ENCODE measurements at regions not wholly inside any gene's neighbourhood (a gene's known extent, or its start where the extent isn't known, plus 50 kb on each side); places are given as distances from the start of the nearest gene placed in this dataset.
"Not testable (repeated sequence)": the region's sequence is repeated elsewhere in the genome, so short reads cannot be mapped to it uniquely, and the experiment has no call there.

- DNase-seq (ENCODE audit: low spot score): no peak
Measured at GRCh38 chr12:88698471-88698870, 118.2 kb upstream of the KITLG start.

GRCh38 chr12:88693837-88694445, 113.7 kb upstream of the KITLG start:
- DNase-seq (ENCODE audit: low spot score): no peak

- no peak for DNase-seq (ENCODE audit: low spot score)
Measured at GRCh38 chr12:88691811-88692210, 111.5 kb upstream of the KITLG start.

- no peak for DNase-seq (ENCODE audit: low spot score)
Measured at GRCh38 chr12:88684610-88685009, 104.3 kb upstream of the KITLG start.

GRCh38 chr12:88684170-88684569, 103.9 kb upstream of the KITLG start:
- DNase-seq (ENCODE audit: low spot score): no peak

GRCh38 chr12:88683628-88684027, 103.4 kb upstream of the KITLG start:
- DNase-seq (ENCODE audit: low spot score): no peak

GRCh38 chr12:88681271-88681670, 101.0 kb upstream of the KITLG start:
- DNase-seq (ENCODE audit: low spot score): no peak

- no peak for DNase-seq (ENCODE audit: low spot score)
Measured at GRCh38 chr12:88677464-88677863, 97.2 kb upstream of the KITLG start.

- not testable (repeated sequence) for DNase-seq (ENCODE audit: low spot score)
Measured at GRCh38 chr12:88667615-88668014, 87.3 kb upstream of the KITLG start.

- no peak for DNase-seq (ENCODE audit: low spot score)
Measured at GRCh38 chr12:88665071-88665470, 84.8 kb upstream of the KITLG start.

GRCh38 chr12:88662961-88663360, 82.7 kb upstream of the KITLG start:
- no peak for DNase-seq (ENCODE audit: low spot score)

- no peak for DNase-seq (ENCODE audit: low spot score)
Measured at GRCh38 chr12:88662093-88662492, 81.8 kb upstream of the KITLG start.

GRCh38 chr12:88658009-88658408, 77.7 kb upstream of the KITLG start:
- DNase-seq (ENCODE audit: low spot score): no peak

- DNase-seq (ENCODE audit: low spot score): no peak
Measured at GRCh38 chr12:88650715-88651114, 70.4 kb upstream of the KITLG start.

GRCh38 chr12:88648625-88649024, 68.4 kb upstream of the KITLG start:
- no peak for DNase-seq (ENCODE audit: low spot score)

- DNase-seq (ENCODE audit: low spot score): no peak
Measured at GRCh38 chr12:88646824-88647223, 66.6 kb upstream of the KITLG start.

GRCh38 chr12:88645816-88646215, 65.5 kb upstream of the KITLG start:
- DNase-seq (ENCODE audit: low spot score): no peak

- DNase-seq (ENCODE audit: low spot score): no peak
Measured at GRCh38 chr12:88644946-88645702, 64.9 kb upstream of the KITLG start.

GRCh38 chr12:88643685-88644084, 63.4 kb upstream of the KITLG start:
- no peak for DNase-seq (ENCODE audit: low spot score)

GRCh38 chr12:88642675-88643431, 62.6 kb upstream of the KITLG start:
- no peak for DNase-seq (ENCODE audit: low spot score)

GRCh38 chr12:88638966-88639760, 58.9 kb upstream of the KITLG start:
- DNase-seq (ENCODE audit: low spot score): no peak

GRCh38 chr12:88638388-88638787, 58.1 kb upstream of the KITLG start:
- no peak for DNase-seq (ENCODE audit: low spot score)

Data from CD4-positive, alpha-beta T cell treated with Interleukin-15 for 4 hours (primary cell).